ENCODE measurements at regions not wholly inside any gene's neighbourhood (a gene's known extent, or its start where the extent isn't known, plus 50 kb on each side); places are given as distances from the start of the nearest gene placed in this dataset.
A peak's percentile ranks its signal among the peaks of the same experiment; 100 is the strongest.

GRCh38 chr4:81348086-81348777 lies 123.5 kb downstream of the RASGEF1B start:
- POLR2A ChIA-PET = no interaction called here
- CTCF ChIA-PET = interaction anchor here (1.9 to 3.5 kb wide), 2 partner anchors 132 to 278 kb away, joined by 9 to 18 read pairs; no protein-coding TSS in a partner anchor

GRCh38 chr4:81346719-81347118 lies 125.0 kb downstream of the RASGEF1B start:
- Histone ChIP-seq H3K4me1 (ENCODE audit: control extremely low read depth in 1 of 4, control insufficient read depth in 4 of 4, insufficient read depth in 4 of 4, low read length in 3 of 4) (peaks cover 0 to 9% (median 4%) of the 10 kb centered on the region in 4 experiments), H3K9me3 (ENCODE audit: control extremely low read depth in 1 of 5, control insufficient read depth in 4 of 5, insufficient read depth in 2 of 5, low read depth in 1 of 5, low read length in 4 of 5) (peaks cover 0 to 3% (median 0%) of the 10 kb centered on the region in 5 experiments), H3K4me3 (ENCODE audit: control insufficient read depth in 1 of 7, extremely low read depth in 1 of 7, insufficient read depth in 4 of 7, low read depth in 2 of 7, low read length in 6 of 7) (no peak overlapping the region), H3K36me3 (ENCODE audit: control insufficient read depth in 4 of 4, insufficient read depth in 4 of 4, low read length in 3 of 4) (no peaks in the 10 kb centered on the region), H3K27ac (ENCODE audit: insufficient read depth in 1 of 2, low read depth in 1 of 2, low read length in 2 of 2, poor library complexity in 1 of 2, severe bottlenecking in 2 of 2) (no peak overlapping the region), H3K27me3 (replicated peaks in 2 of 5; ENCODE audit: control insufficient read depth in 4 of 5, insufficient read depth in 5 of 5, low read length in 4 of 5) (no peaks in the 10 kb centered on the region)
- ChIA-PET POLR2A (no interaction called here), CTCF (interaction anchor here (3.5 kb wide), 1 partner anchor 131 kb away, joined by 18 read pairs; no protein-coding TSS in a partner anchor)
- no CpG with 5 or more reads among the region's 1 CpG for WGBS (ENCODE audit: insufficient coverage)
- no peak for DNase-seq

More at GRCh38 chr4:81348086-81348777, 123.5 kb downstream of the RASGEF1B start:
- H3K27me3 ChIP-seq (replicated peaks in 2 of 5; ENCODE audit: control insufficient read depth in 4 of 5, insufficient read depth in 5 of 5, low read length in 4 of 5) = no peaks in the 10 kb centered on the region
- 94% methylated on average over 3 of the region's 3 CpGs for WGBS (ENCODE audit: insufficient coverage)
- no peak overlapping the region for H3K27ac ChIP-seq (ENCODE audit: insufficient read depth in 1 of 2, low read depth in 1 of 2, low read length in 2 of 2, poor library complexity in 1 of 2, severe bottlenecking in 2 of 2)
- peaks cover 0 to 2% (median 0%) of the 10 kb centered on the region in 5 experiments for H3K9me3 ChIP-seq (ENCODE audit: control extremely low read depth in 1 of 5, control insufficient read depth in 4 of 5, insufficient read depth in 2 of 5, low read depth in 1 of 5, low read length in 4 of 5)
- H3K36me3 ChIP-seq (ENCODE audit: control insufficient read depth in 4 of 4, insufficient read depth in 4 of 4, low read length in 3 of 4) = no peaks in the 10 kb centered on the region
- no peak overlapping the region for H3K4me3 ChIP-seq (ENCODE audit: control insufficient read depth in 1 of 7, extremely low read depth in 1 of 7, insufficient read depth in 4 of 7, low read depth in 2 of 7, low read length in 6 of 7)
- DNase-seq = no peak
- peaks cover 0 to 13% (median 6%) of the 10 kb centered on the region in 4 experiments for H3K4me1 ChIP-seq (ENCODE audit: control extremely low read depth in 1 of 4, control insufficient read depth in 4 of 4, insufficient read depth in 4 of 4, low read length in 3 of 4)

- no peak for DNase-seq
- Histone ChIP-seq H3K27ac (ENCODE audit: insufficient read depth in 1 of 2, low read depth in 1 of 2, low read length in 2 of 2, poor library complexity in 1 of 2, severe bottlenecking in 2 of 2) (no peak overlapping the region), H3K9me3 (ENCODE audit: control extremely low read depth in 1 of 5, control insufficient read depth in 4 of 5, insufficient read depth in 2 of 5, low read depth in 1 of 5, low read length in 4 of 5) (peaks cover 0 to 3% (median 0%) of the 10 kb centered on the region in 5 experiments), H3K4me3 (ENCODE audit: control insufficient read depth in 1 of 7, extremely low read depth in 1 of 7, insufficient read depth in 4 of 7, low read depth in 2 of 7, low read length in 6 of 7) (no peak overlapping the region), H3K27me3 (replicated peaks in 2 of 5; ENCODE audit: control insufficient read depth in 4 of 5, insufficient read depth in 5 of 5, low read length in 4 of 5) (no peaks in the 10 kb centered on the region), H3K36me3 (ENCODE audit: control insufficient read depth in 4 of 4, insufficient read depth in 4 of 4, low read length in 3 of 4) (no peaks in the 10 kb centered on the region), H3K4me1 (ENCODE audit: control extremely low read depth in 1 of 4, control insufficient read depth in 4 of 4, insufficient read depth in 4 of 4, low read length in 3 of 4) (no peaks in the 10 kb centered on the region)
- ChIA-PET CTCF (interaction anchor here (1.3 to 1.5 kb wide), 2 partner anchors 8 to 11 kb away, joined by 4 to 9 read pairs; no protein-coding TSS in a partner anchor), POLR2A (no interaction called here)
- WGBS (ENCODE audit: insufficient coverage) = 100% methylated on average over 3 of the region's 3 CpGs
These were observed 128.2 kb downstream of the RASGEF1B start for GRCh38 chr4:81343536-81343935.

GRCh38 chr4:81343046-81343445 lies 128.0 kb upstream of the PRKG2 start:
- Histone ChIP-seq H3K4me1 (ENCODE audit: control extremely low read depth in 1 of 4, control insufficient read depth in 4 of 4, insufficient read depth in 4 of 4, low read length in 3 of 4) (no peaks in the 10 kb centered on the region), H3K9me3 (ENCODE audit: control extremely low read depth in 1 of 5, control insufficient read depth in 4 of 5, insufficient read depth in 2 of 5, low read depth in 1 of 5, low read length in 4 of 5) (peaks cover 0 to 3% (median 0%) of the 10 kb centered on the region in 5 experiments), H3K4me3 (ENCODE audit: control insufficient read depth in 1 of 7, extremely low read depth in 1 of 7, insufficient read depth in 4 of 7, low read depth in 2 of 7, low read length in 6 of 7) (no peak overlapping the region), H3K36me3 (ENCODE audit: control insufficient read depth in 4 of 4, insufficient read depth in 4 of 4, low read length in 3 of 4) (no peaks in the 10 kb centered on the region), H3K27me3 (replicated peaks in 2 of 5; ENCODE audit: control insufficient read depth in 4 of 5, insufficient read depth in 5 of 5, low read length in 4 of 5) (no peaks in the 10 kb centered on the region), H3K27ac (ENCODE audit: insufficient read depth in 1 of 2, low read depth in 1 of 2, low read length in 2 of 2, poor library complexity in 1 of 2, severe bottlenecking in 2 of 2) (no peak overlapping the region)
- no peak for DNase-seq
- ChIA-PET POLR2A (no interaction called here), CTCF (interaction anchor here (0.5 to 1.5 kb wide), 3 partner anchors 9 to 1323 kb away, joined by 3 to 9 read pairs (median 4); no protein-coding TSS in a partner anchor)
- 100% methylated on average over 1 of the region's 1 CpG for WGBS (ENCODE audit: insufficient coverage)

- WGBS (ENCODE audit: insufficient coverage) = no CpG with 5 or more reads among the region's 1 CpG
- ChIA-PET POLR2A (interaction anchor here (0.6 to 0.7 kb wide), 2 partner anchors 625 to 739 kb away, joined by 3 to 4 read pairs; no protein-coding TSS in a partner anchor), CTCF (no interaction called here)
- DNase-seq = peak in 1 of 3 donors; percentile 38
- H3K27me3 ChIP-seq (replicated peaks in 2 of 5; ENCODE audit: control insufficient read depth in 4 of 5, insufficient read depth in 5 of 5, low read length in 4 of 5) = no peaks in the 10 kb centered on the region
- no peak overlapping the region for H3K4me3 ChIP-seq (ENCODE audit: control insufficient read depth in 1 of 7, extremely low read depth in 1 of 7, insufficient read depth in 4 of 7, low read depth in 2 of 7, low read length in 6 of 7)
- H3K4me1 ChIP-seq (ENCODE audit: control extremely low read depth in 1 of 4, control insufficient read depth in 4 of 4, insufficient read depth in 4 of 4, low read length in 3 of 4) = no peaks in the 10 kb centered on the region
- H3K36me3 ChIP-seq (ENCODE audit: control insufficient read depth in 4 of 4, insufficient read depth in 4 of 4, low read length in 3 of 4) = no peaks in the 10 kb centered on the region
- no peaks in the 10 kb centered on the region for H3K9me3 ChIP-seq (ENCODE audit: control extremely low read depth in 1 of 5, control insufficient read depth in 4 of 5, insufficient read depth in 2 of 5, low read depth in 1 of 5, low read length in 4 of 5)
- no peak overlapping the region for H3K27ac ChIP-seq (ENCODE audit: insufficient read depth in 1 of 2, low read depth in 1 of 2, low read length in 2 of 2, poor library complexity in 1 of 2, severe bottlenecking in 2 of 2)
These were observed 122.2 kb upstream of the PRKG2 start for GRCh38 chr4:81337211-81337610.

GRCh38 chr4:81335122-81335912 lies 120.3 kb upstream of the PRKG2 start:
- 95% methylated on average over 2 of the region's 5 CpGs for WGBS (ENCODE audit: insufficient coverage)
- H3K9me3 ChIP-seq (ENCODE audit: control extremely low read depth in 1 of 5, control insufficient read depth in 4 of 5, insufficient read depth in 2 of 5, low read depth in 1 of 5, low read length in 4 of 5) = no peaks in the 10 kb centered on the region
- no peak for DNase-seq
- H3K36me3 ChIP-seq (ENCODE audit: control insufficient read depth in 4 of 4, insufficient read depth in 4 of 4, low read length in 3 of 4) = no peaks in the 10 kb centered on the region
- H3K4me3 ChIP-seq (ENCODE audit: control insufficient read depth in 1 of 7, extremely low read depth in 1 of 7, insufficient read depth in 4 of 7, low read depth in 2 of 7, low read length in 6 of 7) = no peak overlapping the region
- H3K27me3 ChIP-seq (replicated peaks in 2 of 5; ENCODE audit: control insufficient read depth in 4 of 5, insufficient read depth in 5 of 5, low read length in 4 of 5) = no peaks in the 10 kb centered on the region
- CTCF ChIA-PET = interaction anchor here (0.8 to 1.6 kb wide), 5 partner anchors 15 to 265 kb away, joined by 3 to 4 read pairs (median 3); no protein-coding TSS in a partner anchor
- POLR2A ChIA-PET = no interaction called here
- no peaks in the 10 kb centered on the region for H3K4me1 ChIP-seq (ENCODE audit: control extremely low read depth in 1 of 4, control insufficient read depth in 4 of 4, insufficient read depth in 4 of 4, low read length in 3 of 4)
- H3K27ac ChIP-seq (ENCODE audit: insufficient read depth in 1 of 2, low read depth in 1 of 2, low read length in 2 of 2, poor library complexity in 1 of 2, severe bottlenecking in 2 of 2) = no peak overlapping the region

GRCh38 chr4:81330018-81330417 lies 115.0 kb upstream of the PRKG2 start:
- no peak overlapping the region for H3K4me3 ChIP-seq (ENCODE audit: control insufficient read depth in 1 of 7, extremely low read depth in 1 of 7, insufficient read depth in 4 of 7, low read depth in 2 of 7, low read length in 6 of 7)
- H3K27ac ChIP-seq (ENCODE audit: insufficient read depth in 1 of 2, low read depth in 1 of 2, low read length in 2 of 2, poor library complexity in 1 of 2, severe bottlenecking in 2 of 2) = no peak overlapping the region
- H3K36me3 ChIP-seq (ENCODE audit: control insufficient read depth in 4 of 4, insufficient read depth in 4 of 4, low read length in 3 of 4) = no peaks in the 10 kb centered on the region
- H3K9me3 ChIP-seq (ENCODE audit: control extremely low read depth in 1 of 5, control insufficient read depth in 4 of 5, insufficient read depth in 2 of 5, low read depth in 1 of 5, low read length in 4 of 5) = peaks cover 0 to 10% (median 0%) of the 10 kb centered on the region in 5 experiments
- no peaks in the 10 kb centered on the region for H3K4me1 ChIP-seq (ENCODE audit: control extremely low read depth in 1 of 4, control insufficient read depth in 4 of 4, insufficient read depth in 4 of 4, low read length in 3 of 4)
- WGBS (ENCODE audit: insufficient coverage) = 100% methylated on average over 1 of the region's 1 CpG
- ChIA-PET POLR2A (no interaction called here), CTCF (no interaction called here)
- no peak for DNase-seq
- H3K27me3 ChIP-seq (replicated peaks in 2 of 5; ENCODE audit: control insufficient read depth in 4 of 5, insufficient read depth in 5 of 5, low read length in 4 of 5) = no peaks in the 10 kb centered on the region
